Astrocyte (in vitro differentiated cells and primary cell): ENCODE measurements at regions not wholly inside any gene's neighbourhood (a gene's known extent, or its start where the extent isn't known, plus 50 kb on each side); places are given as distances from the start of the nearest gene placed in this dataset.

Experiments used
- DNase-seq: peaks from one replicate; pipeline ENCODE4 v3.0.0-alpha.2; 2010; ENCODE audit warnings: low read depth
- FAIRE-seq: peaks from 2 replicates; lab custom pipeline; 2011; peaks lifted over from hg19 to GRCh38; lab: Jason Lieb, UNC
- H2AFZ ChIP-seq: 2 replicates; pipeline ENCODE4 v1.6.0; 2012; ENCODE audit warnings: low read depth, low read length, inconsistent platforms
- H3K27ac ChIP-seq: 2 replicates; pipeline ENCODE4 v1.5.1; 2011; ENCODE audit warnings: low read depth, low read length, inconsistent platforms
- H3K27me3 ChIP-seq: 2 replicates; pipeline ENCODE4 v1.6.0; 2011; ENCODE audit warnings: low read length, inconsistent platforms; ENCODE audit not compliant: insufficient read depth
- H3K36me3 ChIP-seq: 2 replicates; pipeline ENCODE4 v1.5.1; 2011; ENCODE audit warnings: low read length, inconsistent platforms; ENCODE audit not compliant: insufficient read depth
- H3K4me1 ChIP-seq: 2 replicates; pipeline ENCODE4 v1.5.1; 2011; ENCODE audit warnings: low read length, inconsistent platforms; ENCODE audit not compliant: insufficient read depth
- H3K4me2 ChIP-seq: 2 replicates; pipeline ENCODE4 v1.6.0; 2012; ENCODE audit warnings: low read length, inconsistent platforms
- H3K4me3 ChIP-seq: 2 replicates; pipeline ENCODE4 v1.5.1; 2011; ENCODE audit warnings: low read depth, mild to moderate bottlenecking, low read length, inconsistent platforms; ENCODE audit not compliant: insufficient read depth
- H3K79me2 ChIP-seq: 2 replicates; pipeline ENCODE4 v1.6.0; 2012; ENCODE audit warnings: mild to moderate bottlenecking, low read length, inconsistent platforms; ENCODE audit not compliant: insufficient read depth
- H3K9ac ChIP-seq: 2 replicates; pipeline ENCODE4 v1.6.0; 2012; ENCODE audit warnings: mild to moderate bottlenecking, low read length, inconsistent platforms
- H3K9me3 ChIP-seq: 2 replicates; pipeline ENCODE4 v1.5.1; 2012; ENCODE audit warnings: low read depth, mild to moderate bottlenecking, low read length, inconsistent platforms; ENCODE audit not compliant: insufficient read depth
- H4K20me1 ChIP-seq: 2 replicates; pipeline ENCODE4 v1.6.0; 2012; ENCODE audit warnings: low read length, inconsistent platforms; ENCODE audit not compliant: insufficient read depth
- H3K27ac Mint-ChIP-seq: one replicate; pipeline ENCODE4 v1.8.0; 2021; ENCODE audit warnings: mild to moderate bottlenecking, mixed read lengths; ENCODE audit not compliant: unreplicated experiment
- H3K27me3 Mint-ChIP-seq: one replicate; pipeline ENCODE4 v1.8.0; 2021; ENCODE audit warnings: low read depth, mixed read lengths; ENCODE audit not compliant: unreplicated experiment
- H3K36me3 Mint-ChIP-seq: one replicate; pipeline ENCODE4 v1.8.0; 2021; ENCODE audit warnings: low read depth, mixed read lengths; ENCODE audit not compliant: unreplicated experiment
- H3K4me1 Mint-ChIP-seq: one replicate; pipeline ENCODE4 v1.8.0; 2021; ENCODE audit warnings: low read depth, mixed read lengths; ENCODE audit not compliant: unreplicated experiment
- H3K4me3 Mint-ChIP-seq: one replicate; pipeline ENCODE4 v1.8.0; 2021; ENCODE audit warnings: mild to moderate bottlenecking, moderate library complexity, mixed read lengths; ENCODE audit not compliant: unreplicated experiment
- H3K9me3 Mint-ChIP-seq: one replicate; pipeline ENCODE4 v1.8.0; 2021; ENCODE audit warnings: mild to moderate bottlenecking, mixed read lengths; ENCODE audit not compliant: unreplicated experiment
- EZH2 ChIP-seq: IDR thresholded peaks from 2 replicates; pipeline ENCODE4 v1.6.1; 2012; ENCODE audit warnings: mild to moderate bottlenecking, low read length, inconsistent platforms; ENCODE audit not compliant: insufficient read depth
- TF ChIP-seq, protein P1 (sequence below): IDR thresholded peaks from 2 replicates; pipeline ENCODE4 v1.5.1; 2011; ENCODE audit warnings: low read depth, mild to moderate bottlenecking, inconsistent platforms, low read length, moderate library complexity; ENCODE audit not compliant: insufficient read depth

DNA sequence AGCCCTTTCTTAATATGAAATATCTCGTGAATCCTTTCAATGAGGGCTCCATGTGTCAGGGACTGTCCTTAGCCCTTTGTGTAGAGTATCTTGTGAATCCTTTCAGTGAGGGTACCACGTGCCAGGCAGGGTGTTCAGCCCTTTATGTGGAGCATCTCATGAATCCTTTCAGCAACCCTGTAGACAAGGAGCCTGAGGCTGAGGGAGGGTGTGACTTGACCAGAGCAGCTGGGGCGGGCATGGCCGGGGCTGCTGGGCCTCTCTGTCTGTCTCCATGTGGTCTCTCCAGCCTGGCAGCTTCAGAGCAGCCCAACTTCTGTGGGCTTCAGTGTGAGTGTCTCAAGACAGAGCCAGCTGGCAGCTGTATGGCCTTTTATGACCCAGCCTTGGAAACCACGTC, 140.2 kb downstream of the AACS start:
- Histone ChIP-seq H3K79me2 (no peaks in the 10 kb centered on the region), H3K4me1 (no peaks in the 10 kb centered on the region), H2AFZ (no peak overlapping the region), H3K4me3 (no peak overlapping the region), H4K20me1 (no peaks in the 10 kb centered on the region), H3K9ac (no peak overlapping the region), H3K27ac (no peak overlapping the region), H3K36me3 (no peaks in the 10 kb centered on the region), H3K4me2 (no peak overlapping the region), H3K9me3 (no peaks in the 10 kb centered on the region), H3K27me3 (no peaks in the 10 kb centered on the region)
- H3K27ac Mint-ChIP-seq: no peak overlapping the region
- no peak overlapping the region for H3K4me3 Mint-ChIP-seq
- no peak for TF ChIP-seq EZH2
- TF ChIP-seq, protein P1, sequence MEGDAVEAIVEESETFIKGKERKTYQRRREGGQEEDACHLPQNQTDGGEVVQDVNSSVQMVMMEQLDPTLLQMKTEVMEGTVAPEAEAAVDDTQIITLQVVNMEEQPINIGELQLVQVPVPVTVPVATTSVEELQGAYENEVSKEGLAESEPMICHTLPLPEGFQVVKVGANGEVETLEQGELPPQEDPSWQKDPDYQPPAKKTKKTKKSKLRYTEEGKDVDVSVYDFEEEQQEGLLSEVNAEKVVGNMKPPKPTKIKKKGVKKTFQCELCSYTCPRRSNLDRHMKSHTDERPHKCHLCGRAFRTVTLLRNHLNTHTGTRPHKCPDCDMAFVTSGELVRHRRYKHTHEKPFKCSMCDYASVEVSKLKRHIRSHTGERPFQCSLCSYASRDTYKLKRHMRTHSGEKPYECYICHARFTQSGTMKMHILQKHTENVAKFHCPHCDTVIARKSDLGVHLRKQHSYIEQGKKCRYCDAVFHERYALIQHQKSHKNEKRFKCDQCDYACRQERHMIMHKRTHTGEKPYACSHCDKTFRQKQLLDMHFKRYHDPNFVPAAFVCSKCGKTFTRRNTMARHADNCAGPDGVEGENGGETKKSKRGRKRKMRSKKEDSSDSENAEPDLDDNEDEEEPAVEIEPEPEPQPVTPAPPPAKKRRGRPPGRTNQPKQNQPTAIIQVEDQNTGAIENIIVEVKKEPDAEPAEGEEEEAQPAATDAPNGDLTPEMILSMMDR: no peak
- peaks cover 15% of the 10 kb centered on the region for H3K27me3 Mint-ChIP-seq
- H3K9me3 Mint-ChIP-seq: peaks cover 8% of the 10 kb centered on the region
- DNase-seq: no peak
- FAIRE-seq: no peak
- no peaks in the 10 kb centered on the region for H3K4me1 Mint-ChIP-seq
- no peaks in the 10 kb centered on the region for H3K36me3 Mint-ChIP-seq

DNA sequence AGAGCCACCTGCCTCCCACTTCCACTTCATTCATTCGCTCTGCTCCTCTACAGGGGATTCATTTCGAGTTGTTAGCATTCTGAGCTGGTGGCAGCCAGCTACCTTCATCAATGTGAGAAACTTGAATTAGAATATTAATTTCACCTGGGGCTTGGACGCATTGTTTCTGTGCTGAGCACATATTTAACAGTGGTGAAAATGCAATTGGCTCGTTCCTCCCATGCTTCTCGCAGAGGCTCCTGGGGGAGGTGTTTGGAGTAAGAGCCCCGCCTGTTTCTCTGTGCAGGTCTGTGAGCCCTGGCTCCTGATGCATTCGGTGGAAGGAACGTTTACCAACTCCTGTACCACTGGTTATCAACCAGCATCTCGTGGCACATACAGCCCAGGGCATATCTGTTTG, 141.5 kb downstream of the AACS start:
- Histone ChIP-seq H2AFZ (no peak overlapping the region), H3K79me2 (no peaks in the 10 kb centered on the region), H3K4me1 (no peaks in the 10 kb centered on the region), H3K36me3 (no peaks in the 10 kb centered on the region), H3K9ac (no peak overlapping the region), H4K20me1 (no peaks in the 10 kb centered on the region), H3K4me2 (no peak overlapping the region), H3K9me3 (no peaks in the 10 kb centered on the region), H3K27ac (no peak overlapping the region), H3K27me3 (no peaks in the 10 kb centered on the region), H3K4me3 (no peak overlapping the region)
- Mint-ChIP-seq H3K36me3 (no peaks in the 10 kb centered on the region), H3K9me3 (peaks cover 6% of the 10 kb centered on the region), H3K4me1 (no peaks in the 10 kb centered on the region), H3K27ac (no peak overlapping the region), H3K27me3 (peaks cover 15% of the 10 kb centered on the region), H3K4me3 (no peak overlapping the region)
- FAIRE-seq (no peak), DNase-seq (no peak)
- TF ChIP-seq, protein P1: no peak

DNA sequence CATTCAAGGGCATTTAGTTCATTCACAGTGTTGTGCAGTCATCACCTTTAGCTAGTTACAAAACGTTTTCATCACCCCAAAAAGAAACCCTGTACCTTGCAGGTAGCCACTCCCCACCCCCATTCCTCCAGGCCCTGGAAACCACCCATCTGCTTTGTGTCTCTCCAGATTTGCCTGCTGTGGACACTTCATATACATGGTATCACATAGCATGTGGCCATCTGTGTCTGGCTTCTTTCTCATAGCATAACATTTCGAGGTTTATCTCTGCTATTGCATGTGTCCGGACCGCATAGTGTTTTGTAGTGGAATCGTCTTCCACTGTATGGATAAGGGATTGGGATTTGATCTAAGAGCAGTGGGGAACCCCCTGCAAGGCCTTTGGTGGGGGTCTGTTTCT, 143.1 kb downstream of the AACS start:
- Mint-ChIP-seq H3K27ac (no peak overlapping the region), H3K4me1 (no peaks in the 10 kb centered on the region), H3K36me3 (no peaks in the 10 kb centered on the region), H3K9me3 (peaks cover 3% of the 10 kb centered on the region), H3K4me3 (no peak overlapping the region), H3K27me3 (peaks cover 12% of the 10 kb centered on the region)
- Histone ChIP-seq H2AFZ (no peak overlapping the region), H3K27me3 (no peaks in the 10 kb centered on the region), H3K79me2 (no peaks in the 10 kb centered on the region), H3K27ac (no peak overlapping the region), H3K4me3 (no peak overlapping the region), H3K9ac (no peak overlapping the region), H3K4me2 (no peak overlapping the region), H3K4me1 (no peaks in the 10 kb centered on the region), H3K36me3 (no peaks in the 10 kb centered on the region), H3K9me3 (no peaks in the 10 kb centered on the region), H4K20me1 (no peaks in the 10 kb centered on the region)
- TF ChIP-seq EZH2: no peak
- TF ChIP-seq, protein P1: no peak
- FAIRE-seq (no peak), DNase-seq (no peak)
